ENCODE measurements at regions not wholly inside any gene's neighbourhood (a gene's known extent, or its start where the extent isn't known, plus 50 kb on each side); places are given as distances from the start of the nearest gene placed in this dataset.

DNA sequence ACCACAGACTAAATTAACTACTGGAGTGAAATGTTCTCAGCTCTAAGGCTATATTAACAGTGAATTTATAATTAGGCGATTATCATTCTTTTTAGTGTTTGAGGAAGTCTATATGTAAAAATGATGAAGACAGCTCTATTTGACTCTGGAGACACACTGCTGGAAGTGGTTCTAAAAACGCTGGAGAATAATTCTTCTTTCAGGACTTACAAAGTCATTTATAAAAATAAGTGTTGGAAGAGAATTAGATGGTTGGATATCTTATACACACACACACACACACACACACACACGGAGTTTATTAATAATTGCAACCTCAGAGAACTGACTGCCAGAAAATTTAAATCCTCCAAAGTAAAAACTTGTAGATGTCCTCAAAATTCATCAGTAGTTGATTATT is 1171.3 kb downstream of the EFNB2 start:
- H2BK12ac ChIP-seq (ENCODE audit: low read length): no peak overlapping the region
- no peak overlapping the region for H3K18ac ChIP-seq (ENCODE audit: low read length)
- no peak overlapping the region for H2BK120ac ChIP-seq (ENCODE audit: low read depth, low read length)
- no peak overlapping the region for H2BK5ac ChIP-seq (ENCODE audit: low read length)
- no peaks in the 10 kb centered on the region for H3K9me3 ChIP-seq (replicated peaks in 1 of 2; ENCODE audit: control insufficient read depth in 2 of 2, insufficient read depth in 1 of 2, low read depth in 1 of 2, low read length in 2 of 2)
- H3K4me3 ChIP-seq (ENCODE audit: low read length in 2 of 2): no peak overlapping the region
- peak overlapping the region; percentile 83 for H2AFZ ChIP-seq (ENCODE audit: low read length)
- no peak overlapping the region for H3K4me2 ChIP-seq (ENCODE audit: insufficient read depth, low read length, poor library complexity, severe bottlenecking)
- H4K91ac ChIP-seq (ENCODE audit: low read depth, low read length, poor library complexity): no peak overlapping the region
- H3K79me1 ChIP-seq (ENCODE audit: low read depth, low read length): no peaks in the 10 kb centered on the region
- H3K23ac ChIP-seq (ENCODE audit: low read depth, low read length, poor library complexity): no peak overlapping the region
- DNase-seq (ENCODE audit: low spot score): no peak
- H2BK15ac ChIP-seq (ENCODE audit: low read length): no peak overlapping the region
- H4K8ac ChIP-seq (ENCODE audit: low read depth, low read length): no peak overlapping the region
- no peak overlapping the region for H3K14ac ChIP-seq (ENCODE audit: low read length)
- H3K4me1 ChIP-seq (ENCODE audit: control insufficient read depth in 2 of 2, insufficient read depth in 1 of 2, low read depth in 1 of 2, low read length in 2 of 2): peaks cover 0 to 17% of the 10 kb centered on the region in 2 donors
- H3K9ac ChIP-seq (ENCODE audit: low read depth, low read length, poor library complexity): no peak overlapping the region
- H3K36me3 ChIP-seq (replicated peaks in 1 of 2; ENCODE audit: control insufficient read depth in 2 of 2, insufficient read depth in 2 of 2, low read length in 2 of 2): no peaks in the 10 kb centered on the region
- H3K4ac ChIP-seq (ENCODE audit: low read length): no peak overlapping the region
- WGBS, 2 donors (ENCODE audit: extremely low coverage in 2 of 2, insufficient read length in 2 of 2, insufficient replicate concordance in 1 of 2): no CpG with 5 or more reads among the region's 3 CpGs
- H3K27me3 ChIP-seq (ENCODE audit: control insufficient read depth in 3 of 3, insufficient read depth in 3 of 3, low read depth in 1 of 3, low read length in 3 of 3): no peaks in the 10 kb centered on the region
- no peak overlapping the region for H3K27ac ChIP-seq (replicated peaks; ENCODE audit: low read length)
- no peak overlapping the region for H2AK5ac ChIP-seq (ENCODE audit: low read depth, low read length)

DNA sequence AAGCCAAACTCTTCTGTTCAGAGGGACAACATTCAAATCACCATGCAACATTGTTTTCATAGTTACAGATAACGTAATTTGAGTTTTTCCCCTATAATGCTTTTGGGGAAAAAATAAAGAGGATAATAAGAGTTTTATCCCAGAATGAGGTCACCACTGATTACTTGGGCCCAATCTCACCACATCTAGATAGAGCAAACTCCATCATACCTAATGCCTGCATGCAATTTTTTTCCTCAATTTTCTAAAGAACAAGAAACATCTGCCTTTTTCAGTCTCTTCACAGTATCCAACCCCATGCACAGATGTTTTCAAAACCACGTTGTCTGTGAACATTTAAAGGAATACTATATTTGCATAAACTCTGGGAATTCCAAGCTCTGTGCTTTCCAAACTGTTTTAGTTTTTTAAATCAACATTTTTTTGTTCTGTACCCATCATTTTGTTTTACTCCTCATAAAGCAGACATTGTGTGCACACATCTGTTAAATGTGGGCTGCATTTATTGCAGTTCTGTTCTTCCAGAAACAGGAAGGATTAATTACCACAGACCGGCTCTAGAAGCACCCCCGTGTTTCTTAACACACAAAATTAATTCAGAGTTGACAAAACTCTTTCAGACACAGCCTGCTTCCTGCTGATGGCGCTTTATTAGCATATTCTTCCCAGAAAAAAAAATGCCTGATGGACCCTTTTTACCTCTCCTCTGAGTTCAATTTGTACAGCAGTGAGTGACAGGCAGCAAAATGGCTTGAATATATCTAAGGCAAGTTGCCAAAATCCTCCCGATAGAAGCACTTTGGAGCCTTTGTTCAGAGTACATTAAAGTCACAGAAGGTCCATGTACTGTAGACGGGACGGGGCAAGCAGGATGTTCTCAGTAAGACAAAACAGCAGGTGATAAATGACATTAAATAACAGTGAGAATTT is 1171.9 kb downstream of the EFNB2 start:
- Histone ChIP-seq H3K23ac (ENCODE audit: low read depth, low read length, poor library complexity) (no peak overlapping the region), H3K4me3 (ENCODE audit: low read length in 2 of 2) (peak overlapping the region in 1 of 2 donors; percentile 20), H2BK15ac (ENCODE audit: low read length) (no peak overlapping the region), H4K8ac (ENCODE audit: low read depth, low read length) (no peak overlapping the region), H3K27me3 (ENCODE audit: control insufficient read depth in 3 of 3, insufficient read depth in 3 of 3, low read depth in 1 of 3, low read length in 3 of 3) (no peaks in the 10 kb centered on the region), H3K14ac (ENCODE audit: low read length) (no peak overlapping the region), H3K18ac (ENCODE audit: low read length) (no peak overlapping the region), H2AK5ac (ENCODE audit: low read depth, low read length) (no peak overlapping the region), H3K27ac (replicated peaks; ENCODE audit: low read length) (no peak overlapping the region), H3K4ac (ENCODE audit: low read length) (no peak overlapping the region), H3K4me2 (ENCODE audit: insufficient read depth, low read length, poor library complexity, severe bottlenecking) (no peak overlapping the region), H2BK120ac (ENCODE audit: low read depth, low read length) (no peak overlapping the region), H2AFZ (ENCODE audit: low read length) (peak overlapping the region; percentile 83), H2BK5ac (ENCODE audit: low read length) (no peak overlapping the region), H3K9ac (ENCODE audit: low read depth, low read length, poor library complexity) (no peak overlapping the region), H3K4me1 (ENCODE audit: control insufficient read depth in 2 of 2, insufficient read depth in 1 of 2, low read depth in 1 of 2, low read length in 2 of 2) (peaks cover 0 to 17% of the 10 kb centered on the region in 2 donors), H2BK12ac (ENCODE audit: low read length) (no peak overlapping the region), H3K79me1 (ENCODE audit: low read depth, low read length) (no peaks in the 10 kb centered on the region), H3K9me3 (replicated peaks in 1 of 2; ENCODE audit: control insufficient read depth in 2 of 2, insufficient read depth in 1 of 2, low read depth in 1 of 2, low read length in 2 of 2) (peaks cover 0 to 5% of the 10 kb centered on the region in 2 donors), H3K36me3 (replicated peaks in 1 of 2; ENCODE audit: control insufficient read depth in 2 of 2, insufficient read depth in 2 of 2, low read length in 2 of 2) (no peaks in the 10 kb centered on the region), H4K91ac (ENCODE audit: low read depth, low read length, poor library complexity) (no peak overlapping the region)
- no CpG with 5 or more reads among the region's 8 CpGs for WGBS, 2 donors (ENCODE audit: extremely low coverage in 2 of 2, insufficient read length in 2 of 2, insufficient replicate concordance in 1 of 2)
- no peak for DNase-seq (ENCODE audit: low spot score)

DNA sequence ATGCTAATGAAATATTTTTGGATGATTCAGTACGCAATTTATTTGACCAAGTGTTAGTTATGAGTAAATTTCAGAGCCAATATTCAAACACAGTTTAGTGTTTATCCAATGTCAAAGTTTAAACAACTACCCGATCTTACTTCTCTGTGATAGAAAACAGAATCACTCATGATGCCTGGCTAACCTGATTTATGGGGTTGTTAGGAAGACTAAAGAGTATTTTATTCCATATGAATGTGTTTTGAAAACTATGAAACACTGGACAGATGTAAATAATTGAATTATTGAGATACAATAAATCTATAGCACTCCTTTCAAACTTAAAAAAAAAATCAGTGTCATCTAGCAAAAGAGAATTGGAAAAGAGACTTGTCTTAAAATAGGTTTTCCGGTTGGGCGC is 1181.8 kb downstream of the EFNB2 start:
- H3K4me3 ChIP-seq (ENCODE audit: low read length in 2 of 2): no peak overlapping the region
- DNase-seq (ENCODE audit: low spot score): no peak
- H4K91ac ChIP-seq (ENCODE audit: low read depth, low read length, poor library complexity): no peak overlapping the region
- peaks cover 2 to 7% of the 10 kb centered on the region in 2 donors for H3K9me3 ChIP-seq (replicated peaks in 1 of 2; ENCODE audit: control insufficient read depth in 2 of 2, insufficient read depth in 1 of 2, low read depth in 1 of 2, low read length in 2 of 2)
- H2BK120ac ChIP-seq (ENCODE audit: low read depth, low read length): no peak overlapping the region
- H3K36me3 ChIP-seq (replicated peaks in 1 of 2; ENCODE audit: control insufficient read depth in 2 of 2, insufficient read depth in 2 of 2, low read length in 2 of 2): no peaks in the 10 kb centered on the region
- H2BK12ac ChIP-seq (ENCODE audit: low read length): no peak overlapping the region
- H3K4me1 ChIP-seq (ENCODE audit: control insufficient read depth in 2 of 2, insufficient read depth in 1 of 2, low read depth in 1 of 2, low read length in 2 of 2): no peaks in the 10 kb centered on the region
- no CpG with 5 or more reads among the region's 4 CpGs for WGBS, 2 donors (ENCODE audit: extremely low coverage in 2 of 2, insufficient read length in 2 of 2, insufficient replicate concordance in 1 of 2)
- H3K27ac ChIP-seq (replicated peaks; ENCODE audit: low read length): no peak overlapping the region
- no peaks in the 10 kb centered on the region for H3K79me1 ChIP-seq (ENCODE audit: low read depth, low read length)
- H3K9ac ChIP-seq (ENCODE audit: low read depth, low read length, poor library complexity): no peak overlapping the region
- H3K18ac ChIP-seq (ENCODE audit: low read length): no peak overlapping the region
- no peak overlapping the region for H3K14ac ChIP-seq (ENCODE audit: low read length)
- H2AFZ ChIP-seq (ENCODE audit: low read length): no peak overlapping the region
- H3K23ac ChIP-seq (ENCODE audit: low read depth, low read length, poor library complexity): no peak overlapping the region
- H2BK5ac ChIP-seq (ENCODE audit: low read length): no peak overlapping the region
- no peak overlapping the region for H3K4me2 ChIP-seq (ENCODE audit: insufficient read depth, low read length, poor library complexity, severe bottlenecking)
- H2AK5ac ChIP-seq (ENCODE audit: low read depth, low read length): no peak overlapping the region
- no peaks in the 10 kb centered on the region for H3K27me3 ChIP-seq (ENCODE audit: control insufficient read depth in 3 of 3, insufficient read depth in 3 of 3, low read depth in 1 of 3, low read length in 3 of 3)
- H4K8ac ChIP-seq (ENCODE audit: low read depth, low read length): no peak overlapping the region
- H2BK15ac ChIP-seq (ENCODE audit: low read length): no peak overlapping the region
- no peak overlapping the region for H3K4ac ChIP-seq (ENCODE audit: low read length)

DNA sequence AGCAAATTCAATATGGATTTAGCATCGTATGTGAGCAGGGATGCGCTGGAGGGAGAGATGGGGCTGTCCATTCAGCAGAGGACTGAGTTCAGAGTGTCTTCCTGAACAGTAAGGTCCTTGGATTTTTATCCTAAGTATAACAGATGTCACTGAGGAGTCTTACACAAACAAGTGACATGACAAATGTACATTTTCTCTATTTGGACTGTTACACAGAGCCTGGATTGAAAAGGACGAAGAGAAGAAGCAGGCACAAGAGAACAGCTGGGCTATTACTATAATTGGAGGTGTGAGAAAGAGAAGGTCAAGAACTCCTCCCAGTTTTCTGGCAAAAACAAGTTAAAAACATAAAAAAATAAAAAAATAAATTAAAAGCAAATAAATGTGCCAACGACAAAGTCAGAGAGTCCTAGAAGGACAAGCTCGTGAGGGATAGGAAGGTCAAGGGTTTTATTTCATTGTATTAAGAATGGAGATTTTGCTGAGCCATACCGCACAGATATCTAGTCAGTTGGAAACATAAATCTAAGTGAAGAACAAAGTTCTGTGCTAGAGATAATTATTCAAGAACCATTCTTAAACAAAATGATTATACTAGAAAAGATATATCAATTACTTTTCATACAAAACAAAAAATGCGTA is 1186.3 kb downstream of the EFNB2 start:
- H3K27ac ChIP-seq (replicated peaks; ENCODE audit: low read length): no peak overlapping the region
- no peak overlapping the region for H2AFZ ChIP-seq (ENCODE audit: low read length)
- no peak overlapping the region for H2BK5ac ChIP-seq (ENCODE audit: low read length)
- no peak overlapping the region for H4K91ac ChIP-seq (ENCODE audit: low read depth, low read length, poor library complexity)
- no peak overlapping the region for H3K4me3 ChIP-seq (ENCODE audit: low read length in 2 of 2)
- no peak overlapping the region for H3K4me2 ChIP-seq (ENCODE audit: insufficient read depth, low read length, poor library complexity, severe bottlenecking)
- H3K79me1 ChIP-seq (ENCODE audit: low read depth, low read length): no peaks in the 10 kb centered on the region
- H3K23ac ChIP-seq (ENCODE audit: low read depth, low read length, poor library complexity): no peak overlapping the region
- no peak overlapping the region for H2BK120ac ChIP-seq (ENCODE audit: low read depth, low read length)
- H2BK15ac ChIP-seq (ENCODE audit: low read length): no peak overlapping the region
- H3K4ac ChIP-seq (ENCODE audit: low read length): no peak overlapping the region
- H2AK5ac ChIP-seq (ENCODE audit: low read depth, low read length): no peak overlapping the region
- H3K14ac ChIP-seq (ENCODE audit: low read length): no peak overlapping the region
- H4K8ac ChIP-seq (ENCODE audit: low read depth, low read length): no peak overlapping the region
- H2BK12ac ChIP-seq (ENCODE audit: low read length): no peak overlapping the region
- no peaks in the 10 kb centered on the region for H3K9me3 ChIP-seq (replicated peaks in 1 of 2; ENCODE audit: control insufficient read depth in 2 of 2, insufficient read depth in 1 of 2, low read depth in 1 of 2, low read length in 2 of 2)
- H3K4me1 ChIP-seq (ENCODE audit: control insufficient read depth in 2 of 2, insufficient read depth in 1 of 2, low read depth in 1 of 2, low read length in 2 of 2): no peaks in the 10 kb centered on the region
- no peak overlapping the region for H3K18ac ChIP-seq (ENCODE audit: low read length)
- WGBS, 2 donors (ENCODE audit: extremely low coverage in 2 of 2, insufficient read length in 2 of 2, insufficient replicate concordance in 1 of 2): no CpG with 5 or more reads among the region's 7 CpGs
- H3K27me3 ChIP-seq (ENCODE audit: control insufficient read depth in 3 of 3, insufficient read depth in 3 of 3, low read depth in 1 of 3, low read length in 3 of 3): no peaks in the 10 kb centered on the region
- no peaks in the 10 kb centered on the region for H3K36me3 ChIP-seq (replicated peaks in 1 of 2; ENCODE audit: control insufficient read depth in 2 of 2, insufficient read depth in 2 of 2, low read length in 2 of 2)
- DNase-seq (ENCODE audit: low spot score): no peak
- H3K9ac ChIP-seq (ENCODE audit: low read depth, low read length, poor library complexity): no peak overlapping the region

All from neuronal stem cell (in vitro differentiated cells).